ENCODE measurements at regions not wholly inside any gene's neighbourhood (a gene's known extent, or its start where the extent isn't known, plus 50 kb on each side); places are given as distances from the start of the nearest gene placed in this dataset.

- Histone ChIP-seq H3K9me2 (replicated peaks; ENCODE audit: insufficient read depth) (no peaks in the 10 kb centered on the region), H3K36me3 (replicated peaks; ENCODE audit: insufficient read depth, low read depth) (no peaks in the 10 kb centered on the region), H3K27ac (no peak overlapping the region), H3K4me1 (ENCODE audit: insufficient read depth) (no peaks in the 10 kb centered on the region), H3K4me3 (no peak overlapping the region), H3K27me3 (peaks cover 10% of the 10 kb centered on the region), H3K9me3 (ENCODE audit: low read depth) (no peaks in the 10 kb centered on the region), H4K20me1 (ENCODE audit: insufficient read depth, poor library complexity, severe bottlenecking) (no peaks in the 10 kb centered on the region), H3K4me2 (no peak overlapping the region), H3K79me2 (no peaks in the 10 kb centered on the region), H2AFZ (no peak overlapping the region)
- WGBS (ENCODE audit: low lambda C conversion rate, missing lambda C conversion rate) = 86% methylated on average over 4 of the region's 4 CpGs
- TF ChIP-seq, protein P1, sequence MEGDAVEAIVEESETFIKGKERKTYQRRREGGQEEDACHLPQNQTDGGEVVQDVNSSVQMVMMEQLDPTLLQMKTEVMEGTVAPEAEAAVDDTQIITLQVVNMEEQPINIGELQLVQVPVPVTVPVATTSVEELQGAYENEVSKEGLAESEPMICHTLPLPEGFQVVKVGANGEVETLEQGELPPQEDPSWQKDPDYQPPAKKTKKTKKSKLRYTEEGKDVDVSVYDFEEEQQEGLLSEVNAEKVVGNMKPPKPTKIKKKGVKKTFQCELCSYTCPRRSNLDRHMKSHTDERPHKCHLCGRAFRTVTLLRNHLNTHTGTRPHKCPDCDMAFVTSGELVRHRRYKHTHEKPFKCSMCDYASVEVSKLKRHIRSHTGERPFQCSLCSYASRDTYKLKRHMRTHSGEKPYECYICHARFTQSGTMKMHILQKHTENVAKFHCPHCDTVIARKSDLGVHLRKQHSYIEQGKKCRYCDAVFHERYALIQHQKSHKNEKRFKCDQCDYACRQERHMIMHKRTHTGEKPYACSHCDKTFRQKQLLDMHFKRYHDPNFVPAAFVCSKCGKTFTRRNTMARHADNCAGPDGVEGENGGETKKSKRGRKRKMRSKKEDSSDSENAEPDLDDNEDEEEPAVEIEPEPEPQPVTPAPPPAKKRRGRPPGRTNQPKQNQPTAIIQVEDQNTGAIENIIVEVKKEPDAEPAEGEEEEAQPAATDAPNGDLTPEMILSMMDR (IDR thresholded peaks at IDR 0.05; ENCODE audit: poor library complexity) = no peak
- TF ChIP-seq EZH2phosphoT487 (IDR thresholded peaks at IDR 0.05; ENCODE audit: low read depth, severe bottlenecking, unreplicated experiment) (no peak), EZH2 (IDR thresholded peaks at IDR 0.05; ENCODE audit: borderline replicate concordance) (no peak)
- DNase-seq (ENCODE audit: low spot score) = no peak
Measured at GRCh38 chr15:93989440-93989998, 241.8 kb upstream of the MCTP2 start.

- Histone ChIP-seq H2AFZ (no peak overlapping the region), H3K9me3 (ENCODE audit: low read depth) (no peaks in the 10 kb centered on the region), H3K79me2 (no peaks in the 10 kb centered on the region), H3K4me1 (ENCODE audit: insufficient read depth) (peaks cover 7% of the 10 kb centered on the region), H3K36me3 (replicated peaks; ENCODE audit: insufficient read depth, low read depth) (no peaks in the 10 kb centered on the region), H4K20me1 (ENCODE audit: insufficient read depth, poor library complexity, severe bottlenecking) (no peaks in the 10 kb centered on the region), H3K27me3 (no peaks in the 10 kb centered on the region), H3K4me2 (no peak overlapping the region), H3K9me2 (replicated peaks; ENCODE audit: insufficient read depth) (no peaks in the 10 kb centered on the region), H3K4me3 (no peak overlapping the region), H3K27ac (no peak overlapping the region)
- DNase-seq (ENCODE audit: low spot score) = no peak
- WGBS (ENCODE audit: low lambda C conversion rate, missing lambda C conversion rate) = 85% methylated on average over 5 of the region's 5 CpGs
- TF ChIP-seq EZH2 (IDR thresholded peaks at IDR 0.05; ENCODE audit: borderline replicate concordance) (no peak), EZH2phosphoT487 (IDR thresholded peaks at IDR 0.05; ENCODE audit: low read depth, severe bottlenecking, unreplicated experiment) (no peak)
- TF ChIP-seq, protein P1 (IDR thresholded peaks at IDR 0.05; ENCODE audit: poor library complexity) = no peak
Measured at GRCh38 chr15:93987068-93987467, 244.3 kb upstream of the MCTP2 start.

DNA sequence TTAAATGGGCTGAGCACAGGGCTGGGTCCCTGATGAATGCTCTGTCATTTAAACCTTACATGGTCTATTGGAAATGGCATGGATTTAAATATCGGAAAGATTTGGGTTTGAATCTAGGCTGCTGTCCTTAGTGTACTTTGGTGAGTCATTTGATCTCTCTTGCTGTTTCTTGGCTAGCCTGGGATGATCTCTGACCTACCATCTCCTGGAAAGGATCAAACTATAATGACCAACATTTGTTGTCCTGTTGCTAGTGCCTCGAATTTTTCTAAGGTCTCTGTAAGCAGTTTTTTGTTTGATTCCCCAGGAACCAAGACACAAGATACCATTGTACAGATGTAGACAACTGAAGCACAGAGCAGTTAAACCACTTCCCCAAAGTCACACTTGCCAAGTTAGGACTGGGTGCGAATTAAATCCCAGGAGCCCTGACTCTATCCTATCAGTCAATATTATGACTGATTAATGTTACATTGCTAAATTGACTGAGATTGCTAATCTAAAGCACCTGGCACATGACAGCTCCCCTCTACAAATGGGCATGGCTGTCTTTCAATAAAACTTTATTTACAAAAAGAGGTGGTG is 244.9 kb upstream of the MCTP2 start:
- no peaks in the 10 kb centered on the region for H3K36me3 ChIP-seq (replicated peaks; ENCODE audit: insufficient read depth, low read depth)
- 89% methylated on average over 3 of the region's 3 CpGs for WGBS (ENCODE audit: low lambda C conversion rate, missing lambda C conversion rate)
- H2AFZ ChIP-seq = no peak overlapping the region
- H3K27me3 ChIP-seq = no peaks in the 10 kb centered on the region
- H3K4me3 ChIP-seq = no peak overlapping the region
- H3K9me2 ChIP-seq (replicated peaks; ENCODE audit: insufficient read depth) = no peaks in the 10 kb centered on the region
- no peaks in the 10 kb centered on the region for H4K20me1 ChIP-seq (ENCODE audit: insufficient read depth, poor library complexity, severe bottlenecking)
- no peaks in the 10 kb centered on the region for H3K79me2 ChIP-seq
- TF ChIP-seq EZH2 (IDR thresholded peaks at IDR 0.05; ENCODE audit: borderline replicate concordance) = no peak
- no peak for TF ChIP-seq EZH2phosphoT487 (IDR thresholded peaks at IDR 0.05; ENCODE audit: low read depth, severe bottlenecking, unreplicated experiment)
- TF ChIP-seq, protein P1 (IDR thresholded peaks at IDR 0.05; ENCODE audit: poor library complexity) = no peak
- H3K4me2 ChIP-seq = no peak overlapping the region
- H3K9me3 ChIP-seq (ENCODE audit: low read depth) = no peaks in the 10 kb centered on the region
- peaks cover 7% of the 10 kb centered on the region for H3K4me1 ChIP-seq (ENCODE audit: insufficient read depth)
- DNase-seq (ENCODE audit: low spot score) = no peak
- H3K27ac ChIP-seq = no peak overlapping the region

Data from hepatocyte (in vitro differentiated cells).